Upper lobe of left lung (tissue), 6 donors: ENCODE measurements at regions not wholly inside any gene's neighbourhood (a gene's known extent, or its start where the extent isn't known, plus 50 kb on each side); places are given as distances from the start of the nearest gene placed in this dataset.

ENCODE experiments used
- ATAC-seq, 2 donors: fragments of 200-7000 bp; cut with Tn5 transposase; one replicate each; pipeline ENCODE4 v1.9.1; 2022; ENCODE audit warnings: mild to moderate bottlenecking in 2 of 2, moderate library complexity in 2 of 2; ENCODE audit not compliant: low FRiP score in 2 of 2
- DNase-seq, 2 donors: peaks; one replicate each; pipeline ENCODE4 v3.0.0-alpha.2; 2019 to 2020
- H3K27ac ChIP-seq, 4 donors: fragments of 200-600 bp; sonication (generic); one replicate each; pipeline ENCODE4 v1.5.1; 2016 to 2019
- H3K27me3 ChIP-seq, 4 donors: fragments of 200-600 bp; sonication (generic); one replicate each; pipeline ENCODE4 v1.5.1; 2017 to 2019
- H3K36me3 ChIP-seq, 4 donors: fragments of 200-600 bp; sonication (generic); one replicate each; pipeline ENCODE4 v1.5.1; 2016 to 2019
- H3K4me1 ChIP-seq, 4 donors: fragments of 200-600 bp; sonication (generic); one replicate each; pipeline ENCODE4 v1.5.1; 2018 to 2019
- H3K4me3 ChIP-seq, 4 donors: fragments of 200-600 bp; sonication (generic); one replicate each; pipeline ENCODE4 v1.5.1; 2017 to 2019; ENCODE audit warnings: mild to moderate bottlenecking in 2 of 4, moderate library complexity in 1 of 4
- H3K9me3 ChIP-seq, 4 donors: fragments of 200-600 bp; sonication (generic); one replicate each; pipeline ENCODE4 v1.5.1; 2018 to 2019
- EP300 ChIP-seq, 4 donors: sonication (generic); formaldehyde crosslinking; IDR thresholded peaks; one replicate each; pipeline ENCODE4 v1.5.1; 2017; ENCODE audit warnings: antibody characterized with exemption in 4 of 4, control low read depth in 2 of 4
- POLR2A ChIP-seq, 4 donors: fragments of 450-650 bp; IDR thresholded peaks; one replicate each; pipeline ENCODE4 v1.5.1; 2016 to 2017; ENCODE audit warnings: antibody characterized with exemption in 4 of 4, mild to moderate bottlenecking in 2 of 4
- POLR2AphosphoS5 ChIP-seq, 2 donors: sonication (generic); formaldehyde crosslinking; IDR thresholded peaks; one replicate each; pipeline ENCODE4 v1.5.1; 2017; ENCODE audit warnings: antibody characterized with exemption in 2 of 2
- WGBS, 2 donors: methylation state at CpG; one replicate each; pipeline ENCODE4 v1.1.5; 2017 to 2018; 5-methylcytosine and 5-hydroxymethylcytosine counted together
- TF ChIP-seq, protein P1 (sequence below), 6 experiments: fragments of 450-650 bp in 4 of 6; fragments of 200-600 bp in 2 of 6; sonication (generic) in 2 of 6; IDR thresholded peaks; one replicate each; pipeline ENCODE4 v1.5.1; 2016 to 2019; ENCODE audit warnings: antibody characterized with exemption in 6 of 6
- donor health status: DM: no; HTN: no; CAD: no; lungs with moderate emphysema.
- donor health status: DM: no; HTN: yes; CAD: no; lungs with severe emphysema.

DNA sequence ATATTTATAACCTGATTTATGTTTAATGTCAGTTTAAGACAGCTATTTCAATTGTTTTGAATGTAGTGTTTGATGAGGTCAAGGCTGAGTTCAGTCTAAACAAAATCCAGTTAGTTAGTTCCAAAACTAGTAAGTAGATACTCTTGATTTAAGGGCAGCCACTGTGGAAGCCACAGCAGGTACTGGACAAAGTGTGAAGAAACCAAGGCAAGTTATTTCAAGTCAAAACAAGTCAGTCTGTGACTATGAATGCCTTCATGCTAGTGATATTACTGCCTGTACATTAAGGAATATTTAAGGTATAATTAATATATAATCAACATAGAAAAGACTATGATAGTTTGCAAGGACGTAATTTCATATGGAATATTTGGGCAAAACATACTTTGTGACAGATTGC, 362.3 kb downstream of the DMRTA1 start:
- TF ChIP-seq, protein P1, sequence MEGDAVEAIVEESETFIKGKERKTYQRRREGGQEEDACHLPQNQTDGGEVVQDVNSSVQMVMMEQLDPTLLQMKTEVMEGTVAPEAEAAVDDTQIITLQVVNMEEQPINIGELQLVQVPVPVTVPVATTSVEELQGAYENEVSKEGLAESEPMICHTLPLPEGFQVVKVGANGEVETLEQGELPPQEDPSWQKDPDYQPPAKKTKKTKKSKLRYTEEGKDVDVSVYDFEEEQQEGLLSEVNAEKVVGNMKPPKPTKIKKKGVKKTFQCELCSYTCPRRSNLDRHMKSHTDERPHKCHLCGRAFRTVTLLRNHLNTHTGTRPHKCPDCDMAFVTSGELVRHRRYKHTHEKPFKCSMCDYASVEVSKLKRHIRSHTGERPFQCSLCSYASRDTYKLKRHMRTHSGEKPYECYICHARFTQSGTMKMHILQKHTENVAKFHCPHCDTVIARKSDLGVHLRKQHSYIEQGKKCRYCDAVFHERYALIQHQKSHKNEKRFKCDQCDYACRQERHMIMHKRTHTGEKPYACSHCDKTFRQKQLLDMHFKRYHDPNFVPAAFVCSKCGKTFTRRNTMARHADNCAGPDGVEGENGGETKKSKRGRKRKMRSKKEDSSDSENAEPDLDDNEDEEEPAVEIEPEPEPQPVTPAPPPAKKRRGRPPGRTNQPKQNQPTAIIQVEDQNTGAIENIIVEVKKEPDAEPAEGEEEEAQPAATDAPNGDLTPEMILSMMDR (IDR thresholded peaks at IDR 0.05): no peak
- Histone ChIP-seq H3K27ac (no peak overlapping the region), H3K4me1 (no peaks in the 10 kb centered on the region), H3K36me3 (no peaks in the 10 kb centered on the region), H3K9me3 (peaks cover 0 to 9% (median 2%) of the 10 kb centered on the region in 4 donors), H3K4me3 (no peak overlapping the region), H3K27me3 (no peaks in the 10 kb centered on the region)
- DNase-seq (no peak), ATAC-seq (no peak)
- WGBS, 2 donors: 58 to 69% methylated on average over 1 of the region's 1 CpG

DNA sequence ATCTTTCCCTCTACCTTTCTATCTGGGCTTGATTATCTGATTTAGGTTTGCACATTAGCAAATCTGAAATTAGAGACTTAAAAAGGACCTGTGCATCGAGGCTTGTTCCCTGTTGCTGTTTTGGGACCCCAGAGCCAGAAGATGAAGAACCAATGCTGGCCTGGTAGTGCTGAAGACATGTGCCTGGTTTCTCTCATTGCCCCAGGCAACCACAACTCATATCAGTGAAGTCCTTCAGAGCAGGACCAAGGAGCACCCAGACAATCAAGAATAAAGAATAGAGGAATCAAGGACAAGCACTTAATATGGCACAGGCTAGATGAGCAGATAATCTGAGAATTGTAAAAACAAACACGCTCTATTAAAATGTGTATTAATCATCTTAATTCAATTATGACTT, 362.7 kb downstream of the DMRTA1 start:
- 75 to 80% methylated on average over 2 of the region's 2 CpGs for WGBS, 2 donors
- Histone ChIP-seq H3K36me3 (no peaks in the 10 kb centered on the region), H3K4me3 (no peak overlapping the region), H3K27me3 (no peaks in the 10 kb centered on the region), H3K9me3 (peaks cover 0 to 5% (median 2%) of the 10 kb centered on the region in 4 donors), H3K27ac (no peak overlapping the region), H3K4me1 (no peaks in the 10 kb centered on the region)
- ATAC-seq (no peak), DNase-seq (no peak)
- TF ChIP-seq EP300 (IDR thresholded peaks at IDR 0.05) (no peak), POLR2A (IDR thresholded peaks at IDR 0.05) (no peak), POLR2AphosphoS5 (IDR thresholded peaks at IDR 0.05) (no peak)
- TF ChIP-seq, protein P1 (IDR thresholded peaks at IDR 0.05): no peak

DNA sequence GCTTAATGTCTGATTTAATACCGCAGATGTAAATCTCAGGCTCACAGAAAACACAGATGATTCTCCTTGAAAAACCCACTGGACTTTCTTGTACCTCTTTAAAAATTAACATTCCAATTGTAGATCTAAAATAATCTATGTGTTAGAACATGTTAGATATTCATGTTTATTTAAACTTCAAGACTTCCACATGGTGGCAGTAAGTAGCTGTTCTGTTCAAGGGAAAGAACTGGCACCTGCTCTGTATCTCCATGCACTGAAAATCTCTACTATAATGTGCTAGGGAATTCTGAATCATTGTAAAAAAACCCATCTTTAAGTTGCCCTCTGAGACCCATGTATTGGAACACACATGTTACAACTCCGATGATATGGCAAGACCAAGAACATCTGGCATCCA, 366.9 kb downstream of the DMRTA1 start:
- Histone ChIP-seq H3K27ac (no peak overlapping the region), H3K4me3 (no peak overlapping the region), H3K4me1 (no peaks in the 10 kb centered on the region), H3K36me3 (no peaks in the 10 kb centered on the region), H3K9me3 (no peaks in the 10 kb centered on the region), H3K27me3 (no peaks in the 10 kb centered on the region)
- ATAC-seq (no peak), DNase-seq (no peak)
- 76 to 79% methylated on average over 2 of the region's 2 CpGs for WGBS, 2 donors
- TF ChIP-seq POLR2A (IDR thresholded peaks at IDR 0.05) (no peak), POLR2AphosphoS5 (IDR thresholded peaks at IDR 0.05) (no peak)
- TF ChIP-seq, protein P1 (IDR thresholded peaks at IDR 0.05): peak in 1 of 6 experiments; percentile 7

DNA sequence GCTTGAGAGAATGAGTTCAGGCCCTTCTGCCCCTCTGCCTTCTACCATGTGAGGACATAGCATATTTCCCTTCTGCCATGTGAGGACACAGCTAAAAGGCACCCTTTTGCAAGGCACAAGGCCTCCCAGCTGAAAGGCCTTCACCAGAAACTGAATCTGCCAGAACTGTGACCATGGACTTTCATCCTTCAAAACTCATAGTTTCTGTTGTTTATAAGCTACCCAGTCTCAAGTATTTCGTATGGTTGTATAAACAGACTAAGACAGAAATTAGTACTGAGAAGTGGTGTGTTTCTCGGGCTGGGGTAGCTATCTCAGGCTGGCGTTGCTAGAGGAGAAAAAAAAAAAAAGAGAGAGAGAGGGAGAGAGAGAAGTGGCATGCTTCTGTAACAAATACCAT, 368.6 kb downstream of the DMRTA1 start:
- H3K9me3 ChIP-seq: no peaks in the 10 kb centered on the region
- H3K36me3 ChIP-seq: no peaks in the 10 kb centered on the region
- TF ChIP-seq POLR2A (IDR thresholded peaks at IDR 0.05): no peak
- TF ChIP-seq, protein P1 (IDR thresholded peaks at IDR 0.05): no peak
- TF ChIP-seq EP300 (IDR thresholded peaks at IDR 0.05): no peak
- no peak for TF ChIP-seq POLR2AphosphoS5 (IDR thresholded peaks at IDR 0.05)
- no peaks in the 10 kb centered on the region for H3K4me1 ChIP-seq
- no peaks in the 10 kb centered on the region for H3K27me3 ChIP-seq
- 60 to 72% methylated on average over 3 of the region's 3 CpGs for WGBS, 2 donors
- H3K4me3 ChIP-seq: no peak overlapping the region
- ATAC-seq (no peak), DNase-seq (no peak)
- no peak overlapping the region for H3K27ac ChIP-seq

DNA sequence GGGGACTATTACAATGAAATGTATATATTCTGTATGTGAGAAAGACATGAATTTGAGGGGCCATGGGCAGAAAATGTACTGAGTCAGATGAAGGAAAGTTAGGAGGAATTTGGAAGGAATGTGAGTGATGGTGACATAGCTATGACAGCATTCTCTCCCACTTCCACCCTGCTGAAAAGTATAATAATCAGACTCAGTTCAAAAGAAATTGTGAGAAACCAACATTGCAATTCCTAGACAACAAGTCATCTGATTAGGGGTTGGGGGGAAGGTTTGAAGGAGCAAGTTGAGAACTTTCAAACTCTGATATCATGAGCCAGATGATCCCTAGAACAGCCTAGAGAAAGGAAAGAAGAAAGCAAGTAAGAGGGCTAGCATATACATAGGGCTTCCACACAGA, 370.6 kb downstream of the DMRTA1 start:
- DNase-seq (no peak), ATAC-seq (no peak)
- TF ChIP-seq POLR2AphosphoS5 (IDR thresholded peaks at IDR 0.05) (no peak), EP300 (IDR thresholded peaks at IDR 0.05) (no peak), POLR2A (IDR thresholded peaks at IDR 0.05) (no peak)
- TF ChIP-seq, protein P1 (IDR thresholded peaks at IDR 0.05): no peak
- no peak overlapping the region for H3K4me3 ChIP-seq
- no peaks in the 10 kb centered on the region for H3K4me1 ChIP-seq
- no peaks in the 10 kb centered on the region for H3K36me3 ChIP-seq
- H3K9me3 ChIP-seq: no peaks in the 10 kb centered on the region
- H3K27ac ChIP-seq: no peak overlapping the region
- no peaks in the 10 kb centered on the region for H3K27me3 ChIP-seq
